Calu3 (cell line): ENCODE measurements at regions not wholly inside any gene's neighbourhood (a gene's known extent, or its start where the extent isn't known, plus 50 kb on each side); places are given as distances from the start of the nearest gene placed in this dataset.

Source experiments
- BruUV-seq: library from RNA; stranded (reverse); fragments of 400-500 nt; replicated peaks from 2 replicates; lab custom pipeline; 2021; lab: Mats Ljungman, UMichigan
- CTCF ChIA-PET: fragments of 300-600 bp; sonication (Branson Sonifier 250); formaldehyde crosslinking; loops from one replicate; lab custom pipeline; 2022; ENCODE audit warnings: antibody characterized with exemption; lab: Charles Lee
- DNase-seq: peaks from one replicate; pipeline ENCODE4 v3.0.0; 2022
- H3K27ac Mint-ChIP-seq: one replicate; pipeline ENCODE4 v1.8.0; 2022; ENCODE audit warnings: mixed read lengths; ENCODE audit not compliant: unreplicated experiment
- H3K27me3 Mint-ChIP-seq: one replicate; pipeline ENCODE4 v1.8.0; 2022; ENCODE audit warnings: mixed read lengths; ENCODE audit not compliant: unreplicated experiment
- H3K36me3 Mint-ChIP-seq: one replicate; pipeline ENCODE4 v1.8.0; 2022; ENCODE audit warnings: mild to moderate bottlenecking, moderate library complexity, mixed read lengths; ENCODE audit not compliant: insufficient read depth, unreplicated experiment
- H3K4me1 Mint-ChIP-seq: one replicate; pipeline ENCODE4 v1.8.0; 2022; ENCODE audit warnings: mild to moderate bottlenecking, low read depth, mixed read lengths; ENCODE audit not compliant: unreplicated experiment
- H3K4me3 Mint-ChIP-seq: one replicate; pipeline ENCODE4 v1.8.0; 2022; ENCODE audit warnings: mild to moderate bottlenecking, low read depth, moderate library complexity, mixed read lengths; ENCODE audit not compliant: unreplicated experiment
- H3K9me3 Mint-ChIP-seq: one replicate; pipeline ENCODE4 v1.8.0; 2022; ENCODE audit warnings: low read depth, mixed read lengths; ENCODE audit not compliant: unreplicated experiment
- intact Hi-C: fragments of 100-400 bp; cut with micrococcal nuclease; formaldehyde crosslinking; loops from one replicate; pipeline ENCODE4 v1.10.0; 2022; ENCODE audit not compliant: unreplicated experiment
- TF ChIP-seq, protein P1 (sequence below): fragments of 200-600 bp; IDR thresholded peaks from one replicate; pipeline ENCODE4 v1.8.0; 2022; ENCODE audit warnings: antibody characterized with exemption; ENCODE audit not compliant: unreplicated experiment

DNA sequence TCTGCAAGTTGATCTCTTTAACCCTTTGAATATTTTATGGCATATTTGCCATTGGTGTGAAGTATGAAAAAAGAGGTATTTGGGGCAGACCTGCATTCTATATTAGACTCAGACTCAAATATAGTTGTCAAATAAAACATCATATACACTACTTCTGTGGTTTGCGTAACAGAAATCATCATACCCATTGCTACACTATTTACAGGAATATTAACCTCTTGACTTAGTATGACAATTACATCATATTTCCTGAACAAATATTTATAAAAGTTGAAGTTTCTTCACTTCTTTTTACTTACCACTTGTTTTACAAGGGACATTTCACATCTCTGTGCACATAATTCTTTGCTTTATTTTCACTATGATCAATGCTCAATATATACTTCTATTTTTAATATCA lies 206.0 kb downstream of the HAO1 start:
- TF ChIP-seq, protein P1, sequence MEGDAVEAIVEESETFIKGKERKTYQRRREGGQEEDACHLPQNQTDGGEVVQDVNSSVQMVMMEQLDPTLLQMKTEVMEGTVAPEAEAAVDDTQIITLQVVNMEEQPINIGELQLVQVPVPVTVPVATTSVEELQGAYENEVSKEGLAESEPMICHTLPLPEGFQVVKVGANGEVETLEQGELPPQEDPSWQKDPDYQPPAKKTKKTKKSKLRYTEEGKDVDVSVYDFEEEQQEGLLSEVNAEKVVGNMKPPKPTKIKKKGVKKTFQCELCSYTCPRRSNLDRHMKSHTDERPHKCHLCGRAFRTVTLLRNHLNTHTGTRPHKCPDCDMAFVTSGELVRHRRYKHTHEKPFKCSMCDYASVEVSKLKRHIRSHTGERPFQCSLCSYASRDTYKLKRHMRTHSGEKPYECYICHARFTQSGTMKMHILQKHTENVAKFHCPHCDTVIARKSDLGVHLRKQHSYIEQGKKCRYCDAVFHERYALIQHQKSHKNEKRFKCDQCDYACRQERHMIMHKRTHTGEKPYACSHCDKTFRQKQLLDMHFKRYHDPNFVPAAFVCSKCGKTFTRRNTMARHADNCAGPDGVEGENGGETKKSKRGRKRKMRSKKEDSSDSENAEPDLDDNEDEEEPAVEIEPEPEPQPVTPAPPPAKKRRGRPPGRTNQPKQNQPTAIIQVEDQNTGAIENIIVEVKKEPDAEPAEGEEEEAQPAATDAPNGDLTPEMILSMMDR, result no peak
- Mint-ChIP-seq H3K27me3 (no peaks in the 10 kb centered on the region), H3K27ac (no peak overlapping the region), H3K4me1 (no peaks in the 10 kb centered on the region), H3K4me3 (no peak overlapping the region), H3K9me3 (no peaks in the 10 kb centered on the region), H3K36me3 (no peaks in the 10 kb centered on the region)
- BruUV-seq, result no TSS peak
- CTCF ChIA-PET, result no interaction called here
- intact Hi-C loops, result no loop called here
- DNase-seq, result no peak

DNA sequence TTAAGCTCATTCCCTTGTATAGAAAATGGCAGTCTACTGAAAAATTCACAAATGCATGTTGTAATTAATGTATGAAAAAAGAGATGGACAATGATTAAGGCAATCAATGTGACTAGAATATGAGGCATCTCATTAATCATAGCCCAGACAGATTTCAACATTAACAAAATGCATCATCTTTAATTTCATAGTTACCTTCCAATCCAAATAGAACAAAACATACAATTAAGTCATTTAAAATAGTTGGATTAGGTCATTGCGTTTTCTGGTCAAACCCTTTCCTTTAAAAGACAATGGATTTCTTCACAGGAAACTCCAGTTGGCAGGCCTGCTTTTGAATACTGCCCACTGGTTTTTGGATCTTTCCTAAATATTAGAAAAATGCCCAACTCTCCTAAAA lies 203.9 kb downstream of the HAO1 start:
- H3K27me3 Mint-ChIP-seq, result no peaks in the 10 kb centered on the region
- no TSS peak for BruUV-seq
- H3K4me1 Mint-ChIP-seq, result no peaks in the 10 kb centered on the region
- CTCF ChIA-PET, result no interaction called here
- TF ChIP-seq, protein P1, result no peak
- no peaks in the 10 kb centered on the region for H3K36me3 Mint-ChIP-seq
- H3K4me3 Mint-ChIP-seq, result no peak overlapping the region
- H3K9me3 Mint-ChIP-seq, result no peaks in the 10 kb centered on the region
- intact Hi-C loops, result no loop called here
- H3K27ac Mint-ChIP-seq, result no peak overlapping the region
- no peak for DNase-seq

DNA sequence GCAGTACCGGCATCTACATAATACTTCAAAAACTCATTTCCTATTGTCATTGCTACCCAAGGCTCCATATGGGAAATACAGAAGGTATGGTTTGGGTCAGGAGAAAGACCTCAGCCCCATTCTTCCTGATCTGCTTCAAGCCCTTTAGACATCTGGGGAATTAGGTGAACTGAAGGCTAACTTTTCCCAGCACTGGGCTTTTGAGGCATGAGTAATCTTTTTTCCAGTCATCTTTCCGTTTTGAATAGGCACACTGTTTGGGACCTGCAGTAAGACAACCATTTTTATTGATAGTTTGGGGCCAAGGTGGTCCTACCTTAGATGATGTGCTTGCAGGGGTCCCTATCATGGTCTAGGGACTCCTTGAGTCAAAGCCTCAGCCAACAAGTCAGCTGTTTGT lies 198.4 kb downstream of the HAO1 start:
- intact Hi-C loops, result no loop called here
- no peaks in the 10 kb centered on the region for H3K27me3 Mint-ChIP-seq
- CTCF ChIA-PET, result no interaction called here
- no TSS peak for BruUV-seq
- no peak overlapping the region for H3K27ac Mint-ChIP-seq
- no peak overlapping the region for H3K4me3 Mint-ChIP-seq
- no peak for DNase-seq
- TF ChIP-seq, protein P1, result no peak
- no peaks in the 10 kb centered on the region for H3K9me3 Mint-ChIP-seq
- H3K4me1 Mint-ChIP-seq, result peaks cover 5% of the 10 kb centered on the region
- no peaks in the 10 kb centered on the region for H3K36me3 Mint-ChIP-seq

DNA sequence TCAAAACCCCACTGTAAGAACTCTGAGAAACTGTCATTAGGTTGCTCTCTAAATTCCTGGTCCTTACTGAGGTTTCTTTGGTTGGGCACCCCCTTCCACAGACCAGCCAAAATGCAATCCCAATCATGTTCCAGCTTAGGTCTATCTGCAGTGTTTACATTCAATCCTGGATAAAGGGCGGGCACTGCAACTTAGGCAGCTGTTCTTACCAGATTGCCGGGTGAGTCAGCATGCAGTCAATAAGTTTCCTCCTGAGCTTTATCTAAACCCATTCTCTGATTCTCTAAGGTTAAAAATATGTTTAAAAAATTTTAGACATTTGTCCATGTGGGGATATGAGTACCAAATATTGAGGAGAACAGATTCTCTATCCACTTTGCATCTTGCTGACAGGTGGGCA lies 197.8 kb downstream of the HAO1 start:
- Mint-ChIP-seq H3K27me3 (no peaks in the 10 kb centered on the region), H3K27ac (no peak overlapping the region), H3K36me3 (no peaks in the 10 kb centered on the region), H3K4me3 (no peak overlapping the region), H3K4me1 (peaks cover 5% of the 10 kb centered on the region), H3K9me3 (no peaks in the 10 kb centered on the region)
- intact Hi-C loops, result no loop called here
- peak; percentile 26 for DNase-seq
- CTCF ChIA-PET, result no interaction called here
- TF ChIP-seq, protein P1, result no peak
- BruUV-seq, result no TSS peak
